GM19452 (cell line): ENCODE measurements at regions not wholly inside any gene's neighbourhood (a gene's known extent, or its start where the extent isn't known, plus 50 kb on each side); places are given as distances from the start of the nearest gene placed in this dataset.

ENCODE experiments used
- ATAC-seq: cut with Tn5 transposase; IDR thresholded peaks from one replicate; pipeline ENCODE4 v1.9.1; 2021; ENCODE audit not compliant: unreplicated experiment

DNA sequence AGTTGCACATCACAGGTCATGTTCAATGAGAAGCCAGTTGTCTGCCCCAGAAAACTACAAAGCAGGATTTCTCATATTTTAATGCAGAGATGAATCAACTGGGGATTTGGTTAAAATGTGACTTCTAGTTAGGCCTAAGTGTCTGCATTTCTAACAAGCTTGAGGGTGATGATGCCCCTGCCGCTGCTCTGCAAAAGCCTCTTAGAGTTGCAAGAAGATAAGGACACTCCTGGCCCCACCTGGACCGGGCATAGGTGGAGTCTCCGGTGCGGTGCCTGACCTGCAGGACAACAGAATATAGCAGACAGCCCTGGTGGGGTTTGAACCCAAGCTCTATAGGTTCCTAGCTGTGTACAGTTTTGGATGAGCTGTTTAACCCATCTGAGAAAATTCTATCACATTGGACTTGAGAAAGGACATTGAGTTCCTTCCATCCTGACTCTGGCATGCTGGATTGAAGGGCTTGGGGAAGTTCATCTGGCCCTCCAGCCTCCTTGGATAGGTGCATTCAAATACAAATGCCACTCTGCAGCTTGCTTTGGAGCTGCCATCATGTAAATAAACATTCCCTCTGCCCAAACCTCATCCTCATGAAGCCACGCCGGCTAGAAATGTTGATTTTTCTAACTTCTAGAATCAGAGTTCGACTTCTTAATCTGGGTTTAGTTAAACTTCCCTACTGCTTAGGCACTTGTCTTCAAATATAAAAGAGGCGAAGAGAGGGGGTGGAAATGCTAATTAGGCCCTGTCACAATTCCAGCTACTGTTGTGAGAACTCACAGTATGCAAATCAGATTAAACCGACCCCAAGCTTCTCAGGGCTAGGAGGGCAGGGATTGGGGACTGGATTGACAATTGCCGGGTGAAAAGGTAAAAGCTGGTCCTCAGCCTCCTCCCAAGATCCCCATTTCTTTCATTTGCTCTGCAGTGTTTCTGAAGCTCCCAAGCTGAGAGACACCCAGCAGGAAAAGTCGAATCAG lies 1225.6 kb downstream of the VRK1 start:
- no peak for ATAC-seq

DNA sequence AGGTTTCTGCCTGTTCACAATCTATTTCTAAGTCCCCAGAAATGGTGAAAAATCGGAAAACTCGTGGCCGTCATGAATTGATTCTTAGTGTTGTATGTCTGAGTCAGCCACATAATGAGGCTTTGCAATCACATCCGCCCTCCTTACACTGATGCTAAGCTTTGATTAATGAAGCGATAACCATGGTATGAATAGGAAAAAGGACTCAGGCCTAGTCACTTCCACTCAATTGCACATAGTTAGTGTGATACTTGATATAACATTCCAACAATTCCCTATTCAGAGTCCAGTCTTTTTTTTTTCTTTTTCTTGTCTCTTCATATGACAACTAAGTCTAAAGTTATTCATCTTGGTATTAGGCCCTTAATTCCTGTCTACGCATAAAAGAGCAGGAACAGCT lies 1231.0 kb downstream of the VRK1 start:
- no peak for ATAC-seq

DNA sequence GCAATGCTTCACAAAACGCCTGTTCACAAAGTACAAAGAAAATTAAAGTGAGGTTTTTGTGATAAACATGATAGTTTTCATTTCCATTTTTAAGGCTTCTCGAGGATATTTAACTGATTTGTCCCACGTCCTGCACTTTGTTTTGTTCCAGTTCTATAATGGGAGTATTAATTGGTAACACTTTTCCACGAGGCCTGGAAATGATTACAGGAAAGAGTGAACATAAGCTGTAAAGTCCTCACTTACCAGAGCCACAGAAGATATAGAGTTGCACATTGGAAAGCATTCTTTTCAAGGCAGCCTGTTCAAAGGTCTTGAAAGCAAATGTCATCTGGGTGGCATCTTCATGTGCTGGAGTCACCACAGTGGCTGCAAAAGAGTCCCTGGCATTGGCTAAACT lies 1236.6 kb downstream of the BCL11B start:
- no peak for ATAC-seq

DNA sequence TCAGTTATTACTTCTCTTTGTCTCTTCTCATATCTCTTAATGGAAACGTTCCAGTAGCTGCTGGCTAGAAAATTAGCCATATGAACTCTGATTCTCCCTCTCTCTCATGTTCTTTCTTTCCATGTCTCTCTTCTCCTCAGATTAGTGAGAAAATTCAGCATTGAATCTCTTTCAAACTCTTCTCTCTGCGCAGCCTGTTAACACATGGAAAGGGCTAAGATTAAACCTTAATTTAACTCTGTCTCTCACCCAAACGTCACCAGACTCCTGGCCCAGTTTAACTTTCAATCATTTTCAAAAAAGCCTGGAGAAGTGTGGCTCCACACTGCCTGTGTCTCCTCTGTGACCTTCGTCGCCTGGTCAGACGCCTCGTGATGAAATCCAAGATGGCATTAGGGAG lies 1234.2 kb downstream of the BCL11B start:
- no peak for ATAC-seq

DNA sequence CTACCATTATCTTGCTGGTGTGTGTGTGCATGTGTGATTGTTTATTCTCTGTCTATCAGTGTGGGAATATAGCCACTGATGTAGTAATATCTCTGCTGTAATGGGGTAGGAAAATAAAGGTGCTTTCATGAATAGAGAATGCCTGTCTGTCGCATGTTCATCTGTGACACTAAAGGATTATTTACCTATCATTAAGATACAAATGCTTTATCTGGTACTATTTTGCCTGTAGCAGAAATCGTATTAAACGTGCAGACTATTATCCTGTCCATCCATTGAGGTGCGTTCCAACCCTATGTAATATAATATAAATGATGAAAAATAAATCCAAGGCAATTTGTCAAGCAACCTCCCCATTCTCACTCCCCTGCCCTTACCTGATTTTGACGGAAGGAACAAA lies 1215.1 kb downstream of the BCL11B start:
- ATAC-seq: no peak

DNA sequence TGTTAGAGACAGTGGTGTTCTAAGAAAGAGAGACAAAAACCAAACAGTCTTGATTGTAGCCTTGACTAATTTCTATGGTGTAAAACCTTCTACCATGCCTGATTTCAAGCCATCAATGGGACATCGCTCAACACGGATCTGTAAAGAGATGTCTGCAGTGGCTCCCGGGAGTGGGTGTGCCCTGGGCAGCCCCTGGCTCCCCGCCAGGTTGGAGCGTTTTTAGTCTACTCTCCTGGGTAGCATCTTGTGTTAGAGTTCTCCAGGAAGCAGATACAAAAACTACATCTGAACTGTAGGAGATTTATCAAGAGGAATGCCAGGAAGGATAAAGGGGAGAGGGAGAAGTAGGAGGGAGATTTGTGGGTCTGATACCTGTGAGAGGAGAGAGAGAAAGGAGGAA lies 1212.9 kb downstream of the BCL11B start:
- no peak for ATAC-seq

DNA sequence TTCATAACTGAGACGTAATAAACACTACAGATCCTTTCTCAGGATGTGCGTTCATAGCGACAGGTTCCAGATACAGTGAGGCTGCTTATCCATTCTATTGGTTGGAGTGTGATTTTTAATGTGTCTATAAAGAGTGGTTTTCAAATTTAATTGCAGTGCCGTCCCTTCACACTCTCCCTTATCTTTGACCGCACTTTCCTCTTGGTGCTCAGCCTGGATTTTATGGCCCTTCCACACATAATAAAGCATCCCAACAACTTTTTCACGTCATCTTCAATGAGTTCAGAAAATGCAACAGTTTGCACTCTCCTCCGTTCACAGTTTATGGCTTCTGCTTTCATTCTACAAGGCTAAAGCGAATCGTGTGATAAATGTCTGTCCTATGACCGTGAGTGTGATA lies 1209.9 kb downstream of the BCL11B start:
- no peak for ATAC-seq

DNA sequence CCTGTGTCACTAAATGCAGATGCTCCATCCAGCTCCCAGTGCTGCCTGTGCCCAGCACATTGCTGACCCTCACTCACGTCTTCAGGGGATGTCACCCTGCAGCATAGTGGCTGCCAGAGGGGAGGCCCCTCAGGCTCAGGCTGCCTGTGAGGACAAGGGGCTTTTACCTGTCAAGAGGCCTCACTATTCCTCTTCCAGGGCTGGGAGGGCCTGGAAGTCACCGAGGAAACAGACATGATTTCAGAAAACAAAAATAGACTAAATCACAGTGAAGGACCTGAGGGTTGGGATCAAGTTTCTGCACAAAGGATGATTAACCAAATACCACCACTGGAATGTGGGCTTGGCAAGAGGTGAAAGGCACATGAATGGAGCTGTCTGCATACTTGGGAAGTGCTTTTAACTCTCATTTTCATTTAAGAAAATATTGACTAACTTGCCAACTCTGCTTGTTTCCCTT lies 1202.3 kb downstream of the BCL11B start:
- ATAC-seq: no peak

DNA sequence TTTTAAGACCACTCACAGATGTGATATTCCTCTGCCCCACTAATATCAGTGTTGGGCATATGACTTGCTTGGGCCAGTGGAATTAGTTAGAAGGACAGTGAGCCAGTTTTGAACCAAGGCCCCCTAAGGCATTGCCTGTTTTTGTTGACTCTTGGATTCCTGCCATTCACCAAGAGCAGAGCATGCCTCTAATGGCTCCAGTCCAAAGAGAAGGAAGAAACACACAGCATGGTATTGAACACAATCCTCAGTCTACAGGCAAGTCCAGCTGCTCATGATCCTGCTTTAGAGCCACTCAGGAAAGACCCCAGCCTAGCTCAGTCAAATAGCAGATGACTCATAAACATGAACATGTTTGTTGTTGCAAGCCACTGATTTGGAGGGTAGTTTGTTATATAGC lies 1201.5 kb downstream of the BCL11B start:
- no peak for ATAC-seq

DNA sequence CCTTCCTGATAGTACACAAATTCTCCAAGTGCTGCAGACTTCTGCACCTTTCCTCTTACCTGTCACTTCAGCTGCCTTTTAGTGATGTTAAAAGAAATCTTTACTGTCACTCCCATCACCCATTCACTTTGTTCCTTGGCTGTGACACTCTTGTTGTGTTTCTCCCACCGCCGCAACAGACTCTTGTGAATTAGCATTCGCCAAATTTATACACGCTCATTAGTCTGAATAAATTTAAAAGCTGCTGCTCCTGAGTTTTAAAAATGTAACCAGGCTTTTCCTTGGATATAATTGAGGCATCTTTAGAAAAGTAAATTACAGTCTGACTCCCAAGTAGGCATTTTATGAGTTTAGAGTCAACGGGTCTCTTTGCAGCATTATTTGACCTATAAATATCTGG lies 1197.9 kb downstream of the BCL11B start:
- ATAC-seq: no peak

DNA sequence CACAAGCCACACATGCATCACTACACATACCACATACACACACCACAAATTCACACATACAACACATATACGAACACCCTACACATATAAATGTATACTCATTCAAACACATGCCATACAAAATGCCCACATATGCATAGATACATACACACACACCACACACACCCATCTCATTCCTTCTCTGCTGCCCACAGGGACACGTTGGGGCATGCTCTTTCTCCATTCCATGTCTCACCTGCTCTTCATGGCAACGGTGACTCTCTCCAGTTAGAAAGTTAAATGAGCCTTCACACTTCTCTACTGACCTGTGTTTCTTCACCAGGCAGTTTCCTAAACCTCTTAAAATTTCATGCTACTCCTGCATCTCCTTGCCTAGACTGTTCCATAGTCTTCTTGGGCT lies 1194.8 kb downstream of the BCL11B start:
- ATAC-seq: no peak

DNA sequence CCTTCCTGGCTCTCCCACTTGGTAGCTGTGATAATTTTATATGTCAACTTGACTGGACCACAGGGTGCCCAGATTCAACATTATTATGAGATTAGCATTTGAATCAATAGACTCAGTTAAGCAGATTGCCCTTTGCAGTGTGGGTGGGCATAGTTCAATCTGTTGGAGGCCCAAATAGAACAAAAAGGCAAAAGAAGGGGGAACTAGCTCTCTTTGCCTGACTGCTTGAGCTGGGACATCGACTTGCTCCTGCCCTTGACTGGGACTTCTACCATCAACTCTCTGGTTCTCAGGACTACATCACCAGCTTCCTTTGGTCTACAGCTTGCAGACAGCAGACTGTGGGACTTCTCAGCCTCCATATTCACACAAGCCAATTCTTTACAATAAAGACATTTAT lies 1189.2 kb downstream of the BCL11B start:
- ATAC-seq: no peak

DNA sequence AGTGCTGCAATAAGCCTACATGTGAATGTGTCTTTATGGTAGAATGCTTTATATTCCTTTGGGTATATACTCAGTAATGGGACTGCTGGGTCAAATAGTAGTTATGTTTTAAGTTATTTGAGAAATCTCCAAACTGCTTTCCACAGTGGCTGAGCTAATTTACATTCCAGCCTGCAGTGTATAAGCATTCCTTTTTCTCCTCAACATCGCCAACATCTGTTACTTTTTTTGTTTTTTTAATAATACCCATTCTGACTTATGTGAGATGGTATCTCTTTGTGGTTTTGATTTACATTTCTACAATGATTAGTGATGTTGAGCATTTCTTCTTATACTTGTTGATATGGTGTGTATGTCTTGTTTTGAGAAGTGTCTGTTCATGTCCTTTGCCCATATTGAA lies 1186.2 kb downstream of the BCL11B start:
- no peak for ATAC-seq

DNA sequence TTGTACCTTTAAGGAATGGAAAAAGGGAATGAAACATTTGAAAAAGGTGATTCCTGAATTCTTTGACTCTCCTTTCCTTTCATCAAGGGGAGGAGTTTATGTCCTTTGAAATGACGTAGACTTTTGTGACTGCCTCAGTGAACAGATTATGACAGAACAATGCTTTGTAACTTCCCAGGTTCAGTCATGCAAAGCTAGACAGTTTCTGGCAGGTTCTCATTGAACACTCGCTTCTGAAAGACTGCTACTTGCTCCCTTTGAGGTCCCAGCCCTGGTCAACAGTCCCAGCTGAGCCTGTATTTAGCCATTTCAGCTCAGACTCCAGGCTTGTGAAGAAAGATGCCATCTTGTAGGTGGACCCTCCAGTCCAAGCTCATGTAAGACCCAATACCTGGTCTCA lies 1178.9 kb downstream of the BCL11B start:
- ATAC-seq: no peak

DNA sequence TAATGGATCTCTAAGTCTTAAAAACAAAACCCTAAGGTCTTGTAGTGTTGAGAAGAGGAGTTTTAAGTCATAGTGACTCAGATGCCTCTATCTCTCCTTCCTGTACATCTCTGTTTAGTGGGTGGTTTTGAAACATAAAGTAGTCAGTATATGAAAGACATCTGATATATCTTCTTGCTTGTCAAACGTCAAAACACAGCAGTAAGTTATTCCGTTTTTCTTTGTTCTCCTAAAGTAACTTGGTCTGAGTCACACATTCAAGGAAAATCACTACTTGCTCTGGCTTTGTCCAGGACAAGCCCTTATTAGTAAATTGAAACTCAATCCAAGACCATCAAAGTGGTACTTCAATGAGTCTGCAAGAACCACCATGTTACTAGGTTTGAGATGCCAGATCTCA lies 1172.5 kb downstream of the BCL11B start:
- no peak for ATAC-seq

DNA sequence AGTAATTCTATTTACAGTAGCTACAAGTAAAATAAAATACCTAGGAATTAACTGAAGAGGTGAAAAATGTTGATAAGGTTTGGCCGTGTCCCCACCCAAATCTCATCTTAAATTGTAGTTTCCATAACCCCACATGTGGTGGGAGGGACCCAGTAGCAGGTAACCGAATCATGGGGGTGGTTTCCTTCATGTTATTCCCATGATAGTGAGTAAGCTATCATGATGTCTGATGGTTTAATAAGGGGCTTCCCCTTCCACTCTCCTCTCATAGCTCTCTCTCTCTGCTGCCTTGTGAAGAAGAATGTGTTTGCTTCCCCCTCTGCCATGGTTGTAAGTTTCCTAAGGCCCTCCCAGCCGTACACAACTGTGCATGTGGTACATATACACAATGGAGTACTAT lies 1170.7 kb downstream of the BCL11B start:
- ATAC-seq: no peak

DNA sequence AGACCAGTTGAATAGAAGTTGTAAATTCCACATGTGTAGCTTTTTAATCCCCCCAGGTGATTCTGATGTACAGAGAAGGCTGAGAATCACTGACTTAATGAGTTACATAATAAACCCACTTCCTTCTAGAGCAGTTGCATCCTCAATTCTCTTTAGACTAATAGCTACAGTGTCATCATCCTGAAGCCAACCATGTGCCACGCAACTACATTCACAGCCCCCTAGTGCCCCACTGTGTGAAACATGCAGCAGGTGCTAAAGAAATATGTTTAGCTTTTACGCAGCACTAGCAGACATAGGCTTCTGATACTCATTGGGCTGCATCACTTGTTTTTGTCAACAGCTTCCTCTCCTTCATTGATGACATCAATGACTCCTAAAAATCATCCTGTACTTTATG lies 1168.3 kb downstream of the BCL11B start:
- ATAC-seq: no peak

DNA sequence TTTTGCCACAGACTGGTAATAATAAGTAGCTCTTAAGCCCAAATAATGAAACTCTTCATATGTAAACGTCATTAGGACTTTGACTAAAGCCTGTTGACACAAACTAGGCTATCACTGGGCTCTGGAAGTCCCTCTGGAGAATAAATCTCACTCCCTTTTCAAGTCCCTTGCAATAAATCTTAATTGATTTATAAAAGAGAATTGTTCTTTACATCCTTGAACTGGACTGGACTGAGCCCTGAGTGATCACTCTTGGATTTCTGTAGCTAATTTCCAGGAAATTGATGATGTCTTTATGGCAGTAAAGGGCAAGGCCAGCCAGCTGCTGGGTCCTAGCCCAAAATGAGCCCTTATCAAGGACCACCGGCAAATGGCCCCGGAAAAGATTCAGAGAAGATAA lies 1162.7 kb downstream of the BCL11B start:
- ATAC-seq: no peak

DNA sequence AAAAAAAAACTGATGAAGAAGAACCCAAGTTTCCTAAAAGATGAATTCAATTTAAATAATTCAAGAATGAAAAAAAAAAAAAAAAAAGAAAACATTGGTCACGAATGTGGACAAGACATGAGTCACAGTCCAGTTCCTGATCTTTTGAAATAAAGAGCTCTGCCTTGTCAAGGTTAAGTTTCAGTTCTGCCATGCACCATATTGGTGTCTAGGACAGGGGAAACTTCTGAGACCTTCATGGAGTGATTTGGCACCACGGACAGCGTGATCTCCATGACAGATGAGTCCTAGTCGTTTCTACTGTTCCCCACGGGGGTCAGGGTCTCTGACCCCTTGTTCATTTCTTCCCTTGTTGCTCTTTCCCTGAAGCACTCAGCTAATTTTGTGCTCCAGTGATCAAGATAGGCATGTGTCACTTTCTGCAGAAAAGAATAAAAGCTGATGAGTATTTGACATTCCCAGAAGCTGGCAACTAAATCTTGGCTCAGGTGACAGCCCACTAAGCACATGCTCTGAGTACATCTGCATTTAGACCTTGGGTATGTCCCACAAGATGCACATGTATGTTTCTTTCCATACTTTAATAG lies 1159.7 kb downstream of the BCL11B start:
- no peak for ATAC-seq

DNA sequence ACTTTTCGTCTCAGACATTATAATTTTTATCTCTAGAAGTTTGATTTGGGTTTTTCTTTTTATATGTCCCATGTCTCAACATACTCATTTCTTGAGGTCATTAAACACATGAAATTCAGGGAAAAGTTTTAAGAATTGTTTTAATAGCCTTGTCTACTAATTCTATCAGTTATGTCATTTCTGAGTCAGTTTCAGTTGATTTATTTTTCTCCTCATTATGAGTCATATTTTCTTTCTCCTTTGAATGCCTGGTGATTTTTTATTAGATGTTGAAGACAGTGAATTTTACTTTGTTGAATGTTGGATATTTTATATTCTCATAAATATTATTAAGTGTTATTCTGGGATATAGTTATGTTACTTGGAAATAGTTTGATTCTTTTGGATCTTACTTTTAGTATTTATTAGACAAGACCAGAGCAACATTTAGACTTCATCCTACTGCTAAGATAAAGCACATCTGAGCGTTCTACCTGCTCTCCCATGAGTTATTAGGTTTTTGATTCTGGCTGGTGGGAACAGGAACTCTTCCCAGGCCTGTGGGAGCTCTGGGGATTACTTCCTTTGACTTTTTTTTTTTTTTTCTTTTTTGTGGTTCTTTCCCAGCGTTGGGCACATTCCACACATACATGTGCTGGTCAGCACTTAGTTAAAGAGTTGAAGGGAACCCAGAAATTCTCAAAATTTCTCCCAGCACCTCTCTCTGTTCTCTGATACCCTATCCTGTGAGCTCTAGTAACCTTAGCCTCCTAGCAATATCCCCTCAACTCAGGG lies 1157.7 kb downstream of the BCL11B start:
- no peak for ATAC-seq

DNA sequence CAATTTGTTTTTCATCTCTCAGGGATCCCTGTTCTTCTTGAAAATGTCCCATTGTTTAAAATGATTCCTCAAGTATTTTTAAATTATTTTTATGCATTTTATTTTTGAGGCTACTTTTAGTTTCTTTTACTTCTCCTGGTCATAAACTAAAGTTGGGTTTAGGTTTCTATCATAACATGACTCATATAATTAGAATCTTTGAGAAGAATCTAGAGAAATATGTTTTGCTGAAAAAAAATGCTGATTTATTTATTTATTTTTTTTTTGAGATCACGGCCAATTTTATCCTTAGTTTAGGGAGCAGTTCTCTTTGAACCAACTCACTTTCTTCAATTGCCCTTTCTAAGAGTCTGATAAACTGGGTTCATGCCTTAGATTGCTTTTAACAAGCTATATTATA lies 1157.1 kb downstream of the BCL11B start:
- ATAC-seq: no peak

DNA sequence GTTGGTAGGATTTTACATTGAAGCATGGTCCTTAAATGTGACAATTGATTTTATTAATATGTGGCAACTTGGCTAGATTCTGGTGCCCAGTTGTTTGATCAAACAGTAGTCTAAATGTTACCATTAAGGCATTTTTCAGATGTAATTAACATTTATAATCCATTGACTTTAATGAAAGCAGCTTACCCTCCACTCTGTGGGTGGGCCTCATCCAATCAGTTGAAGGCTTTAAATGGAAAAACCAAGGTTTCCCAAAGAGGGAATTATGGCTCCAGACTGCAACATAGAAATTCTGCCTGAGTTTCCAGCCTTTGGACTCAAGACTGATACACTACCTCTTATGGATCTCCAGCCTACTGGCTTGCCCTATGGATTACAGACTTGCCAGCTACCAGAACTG lies 1153.2 kb downstream of the BCL11B start:
- no peak for ATAC-seq
